Brain microvascular endothelial cell (primary cell): ENCODE measurements at regions not wholly inside any gene's neighbourhood (a gene's known extent, or its start where the extent isn't known, plus 50 kb on each side); places are given as distances from the start of the nearest gene placed in this dataset.

Experiments used
- DNase-seq: peaks from one replicate; pipeline ENCODE4 v3.0.0-alpha.2; 2020
- H3K27ac ChIP-seq: fragments of 250-450 bp; sonication (Bioruptor Pico); 2 replicates; pipeline ENCODE4 v1.5.1; 2020; ENCODE audit warnings: mild to moderate bottlenecking, moderate library complexity
- H3K27me3 ChIP-seq: fragments of 250-450 bp; sonication (Bioruptor Pico); replicated peaks from 2 replicates; pipeline ENCODE4 v1.5.1; 2020; ENCODE audit warnings: mild to moderate bottlenecking
- H3K36me3 ChIP-seq: fragments of 250-450 bp; sonication (Bioruptor Pico); replicated peaks from 2 replicates; pipeline ENCODE4 v1.5.1; 2020; ENCODE audit warnings: mild to moderate bottlenecking
- H3K4me3 ChIP-seq: 2 replicates; pipeline ENCODE4 v1.5.1; 2011; ENCODE audit warnings: low read depth, mild to moderate bottlenecking, control low read depth, low read length, moderate library complexity
- in situ Hi-C: cut with HindIII; loops from 2 replicates; pipeline ENCODE4 v1.10.0; 2017; ENCODE audit warnings: low sequenced_read_pairs, low pct_ligation_motif_present
- TF ChIP-seq, protein P1 (sequence below): IDR thresholded peaks from 2 replicates; pipeline ENCODE4 v1.5.1; 2011; ENCODE audit warnings: low read depth, mild to moderate bottlenecking, moderate library complexity, low read length, control low read depth, inconsistent platforms; ENCODE audit errors: missing control alignments

DNA sequence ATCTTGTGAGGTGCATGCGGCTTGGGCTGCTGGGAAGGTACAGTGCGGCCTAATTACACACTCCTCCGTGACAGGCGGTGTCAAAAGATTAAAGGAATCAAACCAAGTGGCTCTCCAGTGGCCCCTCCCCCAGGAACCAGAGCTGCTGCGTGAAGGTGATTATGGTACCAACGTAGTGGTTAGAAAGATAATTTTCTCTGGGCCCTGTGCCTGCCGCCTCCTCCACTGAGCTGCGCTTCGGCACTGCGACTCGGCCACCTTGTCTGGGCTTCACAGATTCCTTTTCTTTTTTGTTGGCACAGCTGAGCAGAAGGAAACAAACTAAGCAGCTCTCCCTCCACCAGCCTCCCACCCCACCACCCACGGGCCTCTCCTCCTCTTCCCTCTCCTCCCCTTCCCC, 113.2 kb upstream of the SDK2 start:
- Histone ChIP-seq H3K4me3 (no peak overlapping the region), H3K27me3 (no peaks in the 10 kb centered on the region), H3K36me3 (no peaks in the 10 kb centered on the region), H3K27ac (no peak overlapping the region)
- no peak for DNase-seq
- TF ChIP-seq, protein P1, sequence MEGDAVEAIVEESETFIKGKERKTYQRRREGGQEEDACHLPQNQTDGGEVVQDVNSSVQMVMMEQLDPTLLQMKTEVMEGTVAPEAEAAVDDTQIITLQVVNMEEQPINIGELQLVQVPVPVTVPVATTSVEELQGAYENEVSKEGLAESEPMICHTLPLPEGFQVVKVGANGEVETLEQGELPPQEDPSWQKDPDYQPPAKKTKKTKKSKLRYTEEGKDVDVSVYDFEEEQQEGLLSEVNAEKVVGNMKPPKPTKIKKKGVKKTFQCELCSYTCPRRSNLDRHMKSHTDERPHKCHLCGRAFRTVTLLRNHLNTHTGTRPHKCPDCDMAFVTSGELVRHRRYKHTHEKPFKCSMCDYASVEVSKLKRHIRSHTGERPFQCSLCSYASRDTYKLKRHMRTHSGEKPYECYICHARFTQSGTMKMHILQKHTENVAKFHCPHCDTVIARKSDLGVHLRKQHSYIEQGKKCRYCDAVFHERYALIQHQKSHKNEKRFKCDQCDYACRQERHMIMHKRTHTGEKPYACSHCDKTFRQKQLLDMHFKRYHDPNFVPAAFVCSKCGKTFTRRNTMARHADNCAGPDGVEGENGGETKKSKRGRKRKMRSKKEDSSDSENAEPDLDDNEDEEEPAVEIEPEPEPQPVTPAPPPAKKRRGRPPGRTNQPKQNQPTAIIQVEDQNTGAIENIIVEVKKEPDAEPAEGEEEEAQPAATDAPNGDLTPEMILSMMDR = no peak
- in situ Hi-C loops = no loop called here

GRCh38 chr17:73758245-73758644, 114.0 kb upstream of the SDK2 start:
- TF ChIP-seq, protein P1 = no peak
- H3K27ac ChIP-seq = no peak overlapping the region
- no peak for DNase-seq
- no peaks in the 10 kb centered on the region for H3K27me3 ChIP-seq
- H3K36me3 ChIP-seq = no peaks in the 10 kb centered on the region
- no peak overlapping the region for H3K4me3 ChIP-seq
- in situ Hi-C loops = no loop called here

GRCh38 chr17:73759324-73759723, 115.1 kb upstream of the SDK2 start:
- in situ Hi-C loops = no loop called here
- no peak for DNase-seq
- TF ChIP-seq, protein P1 = no peak

GRCh38 chr17:73759734-73760438, 115.6 kb upstream of the SDK2 start:
- TF ChIP-seq, protein P1 = no peak
- in situ Hi-C loops = no loop called here
- H3K27me3 ChIP-seq = no peaks in the 10 kb centered on the region
- H3K27ac ChIP-seq = no peak overlapping the region
- H3K36me3 ChIP-seq = no peaks in the 10 kb centered on the region
- DNase-seq = no peak
- H3K4me3 ChIP-seq = no peak overlapping the region

More at GRCh38 chr17:73759324-73759723, 115.1 kb upstream of the SDK2 start:
- Histone ChIP-seq H3K27ac (no peak overlapping the region), H3K36me3 (no peaks in the 10 kb centered on the region), H3K27me3 (no peaks in the 10 kb centered on the region), H3K4me3 (no peak overlapping the region)

DNA sequence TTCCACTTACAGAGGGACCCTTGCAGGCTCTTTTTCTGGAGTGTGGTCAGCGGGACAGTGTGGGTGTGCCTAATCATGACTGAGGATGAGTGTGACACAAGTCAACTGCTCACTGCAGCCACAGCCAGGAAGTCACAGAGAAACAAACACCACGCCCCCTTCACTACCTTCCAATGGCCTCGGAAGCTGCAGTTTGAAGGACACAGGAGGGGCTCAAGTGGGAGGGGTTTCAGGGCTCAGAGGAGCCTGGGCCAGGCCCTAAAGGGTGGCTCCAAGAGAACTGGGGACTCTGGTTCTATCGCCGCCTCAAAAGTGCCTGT, 116.2 kb upstream of the SDK2 start:
- TF ChIP-seq, protein P1 = no peak
- in situ Hi-C loops = no loop called here
- DNase-seq = no peak
- H3K36me3 ChIP-seq = no peaks in the 10 kb centered on the region
- H3K27ac ChIP-seq = no peak overlapping the region
- no peaks in the 10 kb centered on the region for H3K27me3 ChIP-seq
- H3K4me3 ChIP-seq = no peak overlapping the region
